ENCODE measurements at regions not wholly inside any gene's neighbourhood (a gene's known extent, or its start where the extent isn't known, plus 50 kb on each side); places are given as distances from the start of the nearest gene placed in this dataset.
"Not testable (repeated sequence)": the region's sequence is repeated elsewhere in the genome, so short reads cannot be mapped to it uniquely, and the experiment has no call there.

DNA sequence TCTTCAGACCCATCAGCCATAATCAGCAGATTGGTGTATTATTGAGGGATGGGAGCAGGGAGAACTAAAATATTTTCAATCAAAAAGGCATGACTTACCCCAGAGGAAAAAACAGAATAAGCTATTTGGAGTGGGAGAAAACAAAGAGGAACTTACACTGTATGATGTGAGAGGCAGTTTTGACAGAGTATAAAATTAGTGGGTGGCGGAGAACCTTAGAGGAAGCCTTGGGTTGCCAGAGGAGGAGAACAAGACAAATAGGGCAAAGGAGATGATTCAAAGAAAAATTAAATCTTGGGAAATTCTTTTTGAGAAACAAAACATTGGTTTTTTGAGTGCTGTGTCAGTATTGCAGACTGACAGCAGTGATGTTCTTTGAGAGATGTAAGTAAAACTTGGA lies 285.0 kb downstream of the C11orf87 start:
- Mint-ChIP-seq H3K27ac (no peak overlapping the region), H3K36me3 (no peaks in the 10 kb centered on the region), H3K4me1 (peaks cover 11% of the 10 kb centered on the region), H3K9me3 (no peaks in the 10 kb centered on the region), H3K27me3 (ENCODE audit: insufficient read depth, low read depth) (no peaks in the 10 kb centered on the region), H3K4me3 (no peak overlapping the region)
- Histone ChIP-seq H3K9ac (no peak overlapping the region), H3K27me3 (no peaks in the 10 kb centered on the region), H3K9me3 (ENCODE audit: low read depth) (no peaks in the 10 kb centered on the region), H3K4me1 (no peaks in the 10 kb centered on the region), H2AFZ (replicated peaks) (no peak overlapping the region), H3K79me2 (ENCODE audit: low read depth) (no peaks in the 10 kb centered on the region), H3K27ac (no peak overlapping the region), H3K4me2 (no peak overlapping the region), H3F3A (ENCODE audit: low read depth) (no peaks in the 10 kb centered on the region), H4K20me1 (ENCODE audit: low read depth) (no peaks in the 10 kb centered on the region), H3K4me3 (no peak overlapping the region), H3K36me3 (no peaks in the 10 kb centered on the region)
- DNase-seq (ENCODE audit: low spot score): no peak
- TF ChIP-seq, protein P1, sequence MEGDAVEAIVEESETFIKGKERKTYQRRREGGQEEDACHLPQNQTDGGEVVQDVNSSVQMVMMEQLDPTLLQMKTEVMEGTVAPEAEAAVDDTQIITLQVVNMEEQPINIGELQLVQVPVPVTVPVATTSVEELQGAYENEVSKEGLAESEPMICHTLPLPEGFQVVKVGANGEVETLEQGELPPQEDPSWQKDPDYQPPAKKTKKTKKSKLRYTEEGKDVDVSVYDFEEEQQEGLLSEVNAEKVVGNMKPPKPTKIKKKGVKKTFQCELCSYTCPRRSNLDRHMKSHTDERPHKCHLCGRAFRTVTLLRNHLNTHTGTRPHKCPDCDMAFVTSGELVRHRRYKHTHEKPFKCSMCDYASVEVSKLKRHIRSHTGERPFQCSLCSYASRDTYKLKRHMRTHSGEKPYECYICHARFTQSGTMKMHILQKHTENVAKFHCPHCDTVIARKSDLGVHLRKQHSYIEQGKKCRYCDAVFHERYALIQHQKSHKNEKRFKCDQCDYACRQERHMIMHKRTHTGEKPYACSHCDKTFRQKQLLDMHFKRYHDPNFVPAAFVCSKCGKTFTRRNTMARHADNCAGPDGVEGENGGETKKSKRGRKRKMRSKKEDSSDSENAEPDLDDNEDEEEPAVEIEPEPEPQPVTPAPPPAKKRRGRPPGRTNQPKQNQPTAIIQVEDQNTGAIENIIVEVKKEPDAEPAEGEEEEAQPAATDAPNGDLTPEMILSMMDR (IDR thresholded peaks at IDR 0.05): no peak
- TF ChIP-seq EZH2phosphoT487 (IDR thresholded peaks at IDR 0.05) (no peak), EZH2 (IDR thresholded peaks at IDR 0.05) (no peak)

DNA sequence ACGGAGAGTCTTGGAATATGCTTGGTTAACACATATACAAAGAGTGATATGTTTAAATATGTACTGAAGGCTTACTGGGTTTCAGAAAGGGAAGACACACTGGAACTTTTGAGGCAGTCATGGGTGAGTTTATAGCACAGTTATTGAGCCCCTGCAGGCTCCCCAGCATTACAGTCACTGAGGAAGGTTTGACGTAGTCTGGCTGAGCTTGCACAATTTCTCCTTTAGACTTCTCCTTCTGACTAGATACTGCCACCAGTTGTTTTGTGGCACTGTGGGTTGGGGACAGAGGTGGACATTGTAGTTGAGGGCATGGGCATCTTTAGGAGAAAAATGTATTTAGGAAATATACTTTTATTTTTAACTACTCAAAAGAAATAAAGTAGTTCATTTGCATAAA lies 285.4 kb downstream of the C11orf87 start:
- Histone ChIP-seq H3K4me2 (no peak overlapping the region), H3K36me3 (no peaks in the 10 kb centered on the region), H3K79me2 (ENCODE audit: low read depth) (no peaks in the 10 kb centered on the region), H3K27me3 (no peaks in the 10 kb centered on the region), H3K4me1 (no peaks in the 10 kb centered on the region), H3K9me3 (ENCODE audit: low read depth) (no peaks in the 10 kb centered on the region), H3F3A (ENCODE audit: low read depth) (no peaks in the 10 kb centered on the region), H2AFZ (replicated peaks) (no peak overlapping the region), H3K9ac (no peak overlapping the region), H3K27ac (no peak overlapping the region), H4K20me1 (ENCODE audit: low read depth) (no peaks in the 10 kb centered on the region), H3K4me3 (no peak overlapping the region)
- Mint-ChIP-seq H3K36me3 (no peaks in the 10 kb centered on the region), H3K27ac (no peak overlapping the region), H3K4me3 (no peak overlapping the region), H3K9me3 (no peaks in the 10 kb centered on the region), H3K27me3 (ENCODE audit: insufficient read depth, low read depth) (peaks cover 3% of the 10 kb centered on the region), H3K4me1 (peaks cover 11% of the 10 kb centered on the region)
- DNase-seq (ENCODE audit: low spot score): no peak
- TF ChIP-seq, protein P1 (IDR thresholded peaks at IDR 0.05): no peak
- TF ChIP-seq EZH2 (IDR thresholded peaks at IDR 0.05): no peak
- TF ChIP-seq EZH2phosphoT487 (IDR thresholded peaks at IDR 0.05): no peak

DNA sequence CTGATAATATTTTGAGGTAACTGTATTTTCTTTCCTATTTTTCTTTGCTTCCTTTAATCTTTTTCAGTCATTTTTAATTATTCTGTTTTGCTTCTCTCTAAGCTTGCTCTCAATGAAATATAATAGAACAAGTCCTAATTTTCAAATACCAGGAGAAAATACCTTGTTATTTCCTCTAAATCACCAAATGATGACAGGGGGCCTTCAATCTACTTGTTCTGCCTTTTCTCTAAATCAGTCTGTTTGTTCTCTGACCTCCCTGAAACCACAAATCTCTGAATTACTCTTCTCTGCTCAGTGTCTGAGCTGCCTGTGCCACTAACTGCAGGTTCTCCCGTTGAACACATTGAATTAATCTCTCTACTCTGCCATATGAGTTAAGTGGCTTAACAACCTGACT lies 286.2 kb downstream of the C11orf87 start:
- Mint-ChIP-seq H3K27me3 (ENCODE audit: insufficient read depth, low read depth) (peaks cover 3% of the 10 kb centered on the region), H3K4me1 (peaks cover 11% of the 10 kb centered on the region), H3K36me3 (no peaks in the 10 kb centered on the region), H3K4me3 (no peak overlapping the region), H3K27ac (no peak overlapping the region), H3K9me3 (no peaks in the 10 kb centered on the region)
- Histone ChIP-seq H3K9ac (no peak overlapping the region), H4K20me1 (ENCODE audit: low read depth) (no peaks in the 10 kb centered on the region), H2AFZ (replicated peaks) (no peak overlapping the region), H3K4me2 (no peak overlapping the region), H3K27ac (no peak overlapping the region), H3K79me2 (ENCODE audit: low read depth) (no peaks in the 10 kb centered on the region), H3K4me1 (no peaks in the 10 kb centered on the region), H3K27me3 (no peaks in the 10 kb centered on the region), H3K36me3 (no peaks in the 10 kb centered on the region), H3K4me3 (no peak overlapping the region), H3F3A (ENCODE audit: low read depth) (no peaks in the 10 kb centered on the region), H3K9me3 (ENCODE audit: low read depth) (no peaks in the 10 kb centered on the region)
- TF ChIP-seq EZH2phosphoT487 (IDR thresholded peaks at IDR 0.05) (no peak), EZH2 (IDR thresholded peaks at IDR 0.05) (no peak)
- TF ChIP-seq, protein P1 (IDR thresholded peaks at IDR 0.05): no peak
- DNase-seq (ENCODE audit: low spot score): peak; percentile 13

DNA sequence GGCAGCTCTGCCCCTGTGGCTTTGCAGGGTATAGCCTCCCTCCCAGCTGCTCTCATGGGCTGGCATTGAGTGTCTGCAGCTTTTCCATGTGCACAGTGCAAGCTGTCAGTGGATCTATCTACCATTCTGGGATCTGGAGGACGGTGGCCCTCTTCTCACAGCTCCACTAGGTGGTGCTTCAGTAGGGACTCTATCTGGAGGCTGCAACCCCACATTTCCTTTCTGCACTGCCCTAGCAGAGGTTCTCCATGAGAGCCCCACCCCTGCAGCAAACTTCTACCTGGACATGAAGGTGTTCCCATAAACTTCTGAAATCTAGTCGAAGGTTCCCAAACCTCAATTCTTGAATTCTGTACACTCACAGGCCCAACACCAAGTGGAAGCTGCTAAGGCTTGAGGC lies 292.5 kb downstream of the C11orf87 start:
- H4K20me1 ChIP-seq (ENCODE audit: low read depth); H3K27me3 ChIP-seq; H3F3A ChIP-seq (ENCODE audit: low read depth); H3K79me2 ChIP-seq (ENCODE audit: low read depth); H3K4me1 ChIP-seq; H3K36me3 ChIP-seq; H3K27me3 Mint-ChIP-seq (ENCODE audit: insufficient read depth, low read depth); H3K4me3 Mint-ChIP-seq; H3K4me3 ChIP-seq; H3K4me2 ChIP-seq; DNase-seq (ENCODE audit: low spot score); H2AFZ ChIP-seq (replicated peaks); H3K9me3 ChIP-seq (ENCODE audit: low read depth); H3K27ac Mint-ChIP-seq; H3K36me3 Mint-ChIP-seq; H3K9ac ChIP-seq; H3K27ac ChIP-seq; H3K4me1 Mint-ChIP-seq: not testable (repeated sequence)
- peaks cover 24% of the 10 kb centered on the region for H3K9me3 Mint-ChIP-seq

DNA sequence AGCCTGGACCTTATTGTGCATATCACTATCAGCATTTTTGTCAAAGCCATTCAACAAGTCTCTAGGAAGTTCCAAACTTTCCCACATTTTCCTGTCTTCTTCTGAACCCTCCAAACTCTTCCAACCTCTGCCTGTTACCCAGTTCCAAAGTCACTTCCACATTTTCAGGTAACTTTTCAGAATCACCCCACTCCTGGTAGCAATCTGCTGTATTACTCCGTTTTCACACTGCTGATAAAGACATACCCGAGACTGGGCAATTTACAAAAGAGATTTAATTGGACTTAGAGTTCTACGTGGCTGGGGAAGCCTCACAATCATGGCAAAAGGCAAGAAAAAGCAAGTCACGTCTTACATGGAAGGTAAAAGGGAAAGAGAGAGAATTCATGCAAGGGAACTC lies 293.4 kb downstream of the C11orf87 start:
- H3K79me2 ChIP-seq (ENCODE audit: low read depth); H2AFZ ChIP-seq (replicated peaks); DNase-seq (ENCODE audit: low spot score); H3K36me3 Mint-ChIP-seq; H3K9ac ChIP-seq; H3K4me1 Mint-ChIP-seq; H3K4me3 ChIP-seq; H3K27ac Mint-ChIP-seq; H3F3A ChIP-seq (ENCODE audit: low read depth); H3K36me3 ChIP-seq; H3K4me3 Mint-ChIP-seq; H3K4me1 ChIP-seq; H3K4me2 ChIP-seq; H3K27me3 Mint-ChIP-seq (ENCODE audit: insufficient read depth, low read depth); H3K27me3 ChIP-seq; H3K27ac ChIP-seq; H3K9me3 ChIP-seq (ENCODE audit: low read depth); H4K20me1 ChIP-seq (ENCODE audit: low read depth): not testable (repeated sequence)
- peaks cover 24% of the 10 kb centered on the region for H3K9me3 Mint-ChIP-seq
